WTC11 (cell line): ENCODE measurements at regions not wholly inside any gene's neighbourhood (a gene's known extent, or its start where the extent isn't known, plus 50 kb on each side); places are given as distances from the start of the nearest gene placed in this dataset.

Experiments used
- ARID4B ChIP-seq: sonication (generic); formaldehyde crosslinking; IDR thresholded peaks from 2 replicates; pipeline ENCODE4 v1.8.0; 2023; ENCODE audit warnings: missing genetic modification reagents, mild to moderate bottlenecking, borderline replicate concordance
- CREB1 ChIP-seq: sonication (generic); formaldehyde crosslinking; IDR thresholded peaks from 2 replicates; pipeline ENCODE4 v1.8.0; 2023; ENCODE audit warnings: mild to moderate bottlenecking, missing genetic modification reagents
- CTCF ChIP-seq: fragments of 200-600 bp; IDR thresholded peaks from 2 replicates; pipeline ENCODE4 v1.8.0; 2022; ENCODE audit warnings: antibody characterized with exemption
- KAT7 ChIP-seq: sonication (generic); formaldehyde crosslinking; IDR thresholded peaks from 2 replicates; pipeline ENCODE4 v1.8.1; 2023; ENCODE audit warnings: missing genetic modification reagents, mild to moderate bottlenecking, borderline replicate concordance
- PRDM15 ChIP-seq: sonication (generic); formaldehyde crosslinking; IDR thresholded peaks from 2 replicates; pipeline ENCODE4 v1.8.0; 2022; ENCODE audit warnings: missing genetic modification reagents
- SP1 ChIP-seq: sonication (generic); formaldehyde crosslinking; conservative IDR thresholded peaks from 2 replicates; pipeline ENCODE4 v1.8.1; 2022; ENCODE audit warnings: missing genetic modification reagents
- ZNF138 ChIP-seq: sonication (generic); formaldehyde crosslinking; conservative IDR thresholded peaks from 2 replicates; pipeline ENCODE4 v1.8.1; 2022; ENCODE audit warnings: mild to moderate bottlenecking, moderate library complexity, missing genetic modification reagents
- TF ChIP-seq, protein P1 (sequence below): sonication (generic); formaldehyde crosslinking; IDR thresholded peaks from 2 replicates; pipeline ENCODE4 v1.8.1; 2023; ENCODE audit warnings: mild to moderate bottlenecking, missing genetic modification reagents, borderline replicate concordance
- TF ChIP-seq, protein P2 (sequence below): fragments of 250-450 bp; sonication (Bioruptor Pico); IDR thresholded peaks from 2 replicates; pipeline ENCODE4 v1.9.0; 2021; ENCODE audit warnings: mild to moderate bottlenecking

DNA sequence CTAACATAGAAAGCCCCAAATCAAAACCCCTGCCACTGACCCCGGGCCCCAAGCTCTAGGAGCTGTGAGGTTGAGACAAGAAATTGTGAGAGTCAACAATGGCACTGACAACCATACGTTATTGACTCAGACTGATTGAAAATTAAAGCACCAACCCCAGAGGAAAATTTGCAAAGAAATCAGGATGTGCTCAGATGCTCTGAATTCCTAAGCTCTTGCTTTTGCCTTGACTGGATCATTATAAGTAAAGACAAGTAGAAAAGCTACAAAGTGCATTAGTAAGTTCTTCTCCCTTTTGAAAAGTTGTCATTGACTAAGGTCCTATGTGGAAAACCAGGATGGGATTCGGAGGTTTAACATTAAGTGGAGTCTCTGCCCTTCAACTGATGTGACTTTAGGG lies 130.2 kb downstream of the SAMD9 start:
- TF ChIP-seq PRDM15 (no peak), CTCF (no peak), ZNF138 (CRISPR knock-in tag) (no peak), ARID4B (CRISPR knock-in tag) (no peak), KAT7 (CRISPR knock-in tag) (no peak), SP1 (no peak), CREB1 (CRISPR knock-in tag) (no peak)
- TF ChIP-seq, protein P1, sequence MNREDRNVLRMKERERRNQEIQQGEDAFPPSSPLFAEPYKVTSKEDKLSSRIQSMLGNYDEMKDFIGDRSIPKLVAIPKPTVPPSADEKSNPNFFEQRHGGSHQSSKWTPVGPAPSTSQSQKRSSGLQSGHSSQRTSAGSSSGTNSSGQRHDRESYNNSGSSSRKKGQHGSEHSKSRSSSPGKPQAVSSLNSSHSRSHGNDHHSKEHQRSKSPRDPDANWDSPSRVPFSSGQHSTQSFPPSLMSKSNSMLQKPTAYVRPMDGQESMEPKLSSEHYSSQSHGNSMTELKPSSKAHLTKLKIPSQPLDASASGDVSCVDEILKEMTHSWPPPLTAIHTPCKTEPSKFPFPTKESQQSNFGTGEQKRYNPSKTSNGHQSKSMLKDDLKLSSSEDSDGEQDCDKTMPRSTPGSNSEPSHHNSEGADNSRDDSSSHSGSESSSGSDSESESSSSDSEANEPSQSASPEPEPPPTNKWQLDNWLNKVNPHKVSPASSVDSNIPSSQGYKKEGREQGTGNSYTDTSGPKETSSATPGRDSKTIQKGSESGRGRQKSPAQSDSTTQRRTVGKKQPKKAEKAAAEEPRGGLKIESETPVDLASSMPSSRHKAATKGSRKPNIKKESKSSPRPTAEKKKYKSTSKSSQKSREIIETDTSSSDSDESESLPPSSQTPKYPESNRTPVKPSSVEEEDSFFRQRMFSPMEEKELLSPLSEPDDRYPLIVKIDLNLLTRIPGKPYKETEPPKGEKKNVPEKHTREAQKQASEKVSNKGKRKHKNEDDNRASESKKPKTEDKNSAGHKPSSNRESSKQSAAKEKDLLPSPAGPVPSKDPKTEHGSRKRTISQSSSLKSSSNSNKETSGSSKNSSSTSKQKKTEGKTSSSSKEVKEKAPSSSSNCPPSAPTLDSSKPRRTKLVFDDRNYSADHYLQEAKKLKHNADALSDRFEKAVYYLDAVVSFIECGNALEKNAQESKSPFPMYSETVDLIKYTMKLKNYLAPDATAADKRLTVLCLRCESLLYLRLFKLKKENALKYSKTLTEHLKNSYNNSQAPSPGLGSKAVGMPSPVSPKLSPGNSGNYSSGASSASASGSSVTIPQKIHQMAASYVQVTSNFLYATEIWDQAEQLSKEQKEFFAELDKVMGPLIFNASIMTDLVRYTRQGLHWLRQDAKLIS (CRISPR knock-in tag) = no peak
- TF ChIP-seq, protein P2, sequence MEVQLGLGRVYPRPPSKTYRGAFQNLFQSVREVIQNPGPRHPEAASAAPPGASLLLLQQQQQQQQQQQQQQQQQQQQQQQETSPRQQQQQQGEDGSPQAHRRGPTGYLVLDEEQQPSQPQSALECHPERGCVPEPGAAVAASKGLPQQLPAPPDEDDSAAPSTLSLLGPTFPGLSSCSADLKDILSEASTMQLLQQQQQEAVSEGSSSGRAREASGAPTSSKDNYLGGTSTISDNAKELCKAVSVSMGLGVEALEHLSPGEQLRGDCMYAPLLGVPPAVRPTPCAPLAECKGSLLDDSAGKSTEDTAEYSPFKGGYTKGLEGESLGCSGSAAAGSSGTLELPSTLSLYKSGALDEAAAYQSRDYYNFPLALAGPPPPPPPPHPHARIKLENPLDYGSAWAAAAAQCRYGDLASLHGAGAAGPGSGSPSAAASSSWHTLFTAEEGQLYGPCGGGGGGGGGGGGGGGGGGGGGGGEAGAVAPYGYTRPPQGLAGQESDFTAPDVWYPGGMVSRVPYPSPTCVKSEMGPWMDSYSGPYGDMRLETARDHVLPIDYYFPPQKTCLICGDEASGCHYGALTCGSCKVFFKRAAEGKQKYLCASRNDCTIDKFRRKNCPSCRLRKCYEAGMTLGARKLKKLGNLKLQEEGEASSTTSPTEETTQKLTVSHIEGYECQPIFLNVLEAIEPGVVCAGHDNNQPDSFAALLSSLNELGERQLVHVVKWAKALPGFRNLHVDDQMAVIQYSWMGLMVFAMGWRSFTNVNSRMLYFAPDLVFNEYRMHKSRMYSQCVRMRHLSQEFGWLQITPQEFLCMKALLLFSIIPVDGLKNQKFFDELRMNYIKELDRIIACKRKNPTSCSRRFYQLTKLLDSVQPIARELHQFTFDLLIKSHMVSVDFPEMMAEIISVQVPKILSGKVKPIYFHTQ = no peak
